Kasumi-1 (cell line): ENCODE measurements at regions not wholly inside any gene's neighbourhood (a gene's known extent, or its start where the extent isn't known, plus 50 kb on each side); places are given as distances from the start of the nearest gene placed in this dataset.
"Not testable (repeated sequence)": the region's sequence is repeated elsewhere in the genome, so short reads cannot be mapped to it uniquely, and the experiment has no call there.

Experiments
- DNase-seq, 2 experiments: peaks; one replicate each; lab custom pipeline; 2025; lab: John Stamatoyannopoulos, UW

DNA sequence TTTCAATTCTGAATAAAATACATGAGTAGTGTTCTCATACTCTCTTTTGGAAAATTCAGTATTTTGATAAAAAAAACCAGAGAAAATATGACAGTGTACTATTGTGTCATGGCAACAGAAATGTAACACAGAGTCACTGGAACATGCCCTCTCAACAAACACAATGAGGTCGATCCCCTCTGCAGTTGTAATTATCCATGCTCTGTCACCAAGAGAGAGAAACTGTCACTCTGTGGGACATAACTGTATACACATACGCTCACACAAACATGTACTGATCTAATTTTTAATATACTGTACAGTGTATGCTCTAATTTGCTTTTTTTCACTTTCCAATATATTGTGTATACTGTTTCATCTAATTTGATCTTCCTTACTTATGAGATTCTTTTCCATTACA is 1136.8 kb upstream of the TENM3 start:
- DNase-seq: no peak

GRCh38 chr4:181108237-181108636 is 1135.0 kb upstream of the TENM3 start:
- no peak for DNase-seq

GRCh38 chr4:181119186-181119585 is 1124.0 kb upstream of the TENM3 start:
- no peak for DNase-seq

GRCh38 chr4:181121733-181122132 is 1121.5 kb upstream of the TENM3 start:
- no peak for DNase-seq

DNA sequence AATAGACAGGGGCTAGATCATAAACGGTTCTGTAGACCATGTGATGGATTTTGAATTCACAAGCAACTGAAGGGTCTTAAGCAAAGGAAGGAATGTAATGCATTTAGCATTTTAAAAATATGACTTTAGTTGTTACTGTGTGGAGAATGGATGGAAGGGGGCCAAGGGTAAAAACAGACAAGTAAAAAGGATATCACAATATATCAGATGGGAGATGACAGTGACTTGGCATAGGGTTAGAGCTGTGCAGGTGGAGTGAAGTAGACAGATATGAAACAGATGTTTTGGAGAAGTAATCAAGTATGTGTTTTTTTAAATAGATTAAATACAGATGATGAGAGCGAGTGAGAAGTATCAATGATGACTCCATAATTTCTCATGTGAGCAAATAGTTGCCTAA is 1116.0 kb upstream of the TENM3 start:
- no peak for DNase-seq

GRCh38 chr4:181130317-181130716 is 1112.9 kb upstream of the TENM3 start:
- DNase-seq: not testable (repeated sequence)

DNA sequence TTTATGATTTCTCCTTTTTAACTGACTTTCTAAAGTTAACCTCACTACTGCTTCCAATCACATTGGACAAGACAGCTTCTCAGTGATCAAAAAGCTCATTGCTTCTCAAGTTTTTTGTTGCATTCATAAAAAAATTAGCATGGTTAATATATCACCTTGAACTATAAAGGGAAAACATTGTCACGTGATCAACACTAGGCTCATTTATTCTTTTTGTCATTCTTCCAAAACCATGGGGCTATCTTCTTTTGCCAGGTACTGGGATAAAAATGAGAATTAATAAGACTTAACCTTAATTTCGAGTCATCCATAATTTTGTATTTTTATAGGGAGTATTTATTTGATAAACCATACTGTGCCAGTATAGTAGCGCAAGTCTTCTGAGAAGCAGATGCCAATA is 1105.9 kb upstream of the TENM3 start:
- no peak for DNase-seq

GRCh38 chr4:181138116-181138515 is 1105.1 kb upstream of the TENM3 start:
- DNase-seq: no peak

- no peak for DNase-seq
These were observed 1103.1 kb upstream of the TENM3 start for GRCh38 chr4:181140037-181140603.

DNA sequence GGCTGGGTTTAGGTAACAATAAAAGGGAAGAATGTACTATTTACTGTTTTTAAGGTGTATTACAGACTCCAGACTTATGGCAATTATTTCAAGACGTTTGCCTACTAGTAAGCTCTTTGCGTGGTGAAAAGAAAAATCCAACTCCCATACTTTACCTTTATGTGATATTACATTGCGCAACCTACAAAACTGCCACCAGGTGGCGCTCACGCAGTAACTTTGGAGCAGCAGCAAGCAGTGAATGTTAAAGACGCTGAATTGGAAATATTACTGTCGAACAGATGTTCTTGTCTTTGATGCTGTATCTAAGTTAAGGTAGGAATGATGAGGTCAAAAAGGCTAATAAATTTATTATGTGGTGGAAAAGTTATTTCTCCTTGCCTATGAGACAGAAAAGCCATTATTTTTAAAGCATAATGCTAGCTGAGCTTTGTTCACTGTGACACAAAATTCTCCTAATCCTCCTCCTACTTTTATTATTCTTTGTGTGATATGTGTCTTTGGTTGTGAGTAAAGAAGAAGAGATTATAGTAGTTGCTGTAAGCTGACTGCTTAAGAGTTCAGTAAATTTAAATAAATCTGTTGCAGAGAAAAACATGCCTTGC is 1099.8 kb upstream of the TENM3 start:
- DNase-seq: peak; percentile 57 to 66

GRCh38 chr4:181146051-181146450 is 1097.2 kb upstream of the TENM3 start:
- DNase-seq: no peak

DNA sequence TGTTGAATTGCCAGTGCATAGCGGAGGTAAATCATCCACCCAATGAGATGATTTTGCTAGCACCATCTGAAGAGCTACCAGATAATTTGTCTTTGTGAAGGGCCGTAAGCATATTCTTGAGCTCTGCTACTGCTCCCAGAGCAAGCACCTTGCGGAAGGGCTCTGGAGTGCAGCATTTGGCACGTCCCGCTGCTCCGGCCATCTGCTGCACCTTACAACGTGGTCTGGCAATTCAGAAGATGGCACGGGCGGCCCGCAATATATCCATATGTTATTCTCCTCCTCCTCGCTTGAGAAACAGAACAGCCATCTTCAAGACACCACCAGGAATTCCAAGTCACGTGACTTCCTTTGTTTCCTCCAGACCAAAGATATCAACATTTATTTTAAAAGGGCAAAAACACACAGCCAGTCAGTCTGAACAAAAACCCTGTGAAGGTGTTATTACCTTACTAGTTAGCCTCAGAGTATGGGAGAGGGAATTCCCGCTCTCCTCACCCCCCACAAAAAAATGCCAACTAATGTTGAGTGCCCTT is 1095.7 kb upstream of the TENM3 start:
- no peak for DNase-seq

DNA sequence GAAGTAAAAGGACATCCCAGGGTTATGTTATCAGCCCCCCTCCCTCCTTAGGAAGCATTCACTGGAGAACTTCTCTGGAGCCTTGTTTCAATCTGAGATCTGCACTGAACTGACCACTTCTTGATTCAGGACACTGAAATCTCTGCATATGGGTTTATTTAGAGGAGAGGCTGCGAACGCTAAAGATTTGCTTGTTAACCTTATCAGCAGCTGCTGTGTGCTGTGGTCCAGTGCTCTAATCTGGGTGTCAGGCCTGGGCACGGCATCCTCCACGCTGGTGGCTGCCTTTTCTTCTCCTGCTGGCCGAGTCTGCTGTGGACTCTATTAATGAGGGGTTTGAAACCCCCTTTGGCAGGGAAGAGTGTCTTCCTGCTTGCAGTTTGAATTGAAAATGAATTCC is 1094.7 kb upstream of the TENM3 start:
- DNase-seq: no peak

GRCh38 chr4:181150191-181150590 is 1093.0 kb upstream of the TENM3 start:
- DNase-seq: no peak

DNA sequence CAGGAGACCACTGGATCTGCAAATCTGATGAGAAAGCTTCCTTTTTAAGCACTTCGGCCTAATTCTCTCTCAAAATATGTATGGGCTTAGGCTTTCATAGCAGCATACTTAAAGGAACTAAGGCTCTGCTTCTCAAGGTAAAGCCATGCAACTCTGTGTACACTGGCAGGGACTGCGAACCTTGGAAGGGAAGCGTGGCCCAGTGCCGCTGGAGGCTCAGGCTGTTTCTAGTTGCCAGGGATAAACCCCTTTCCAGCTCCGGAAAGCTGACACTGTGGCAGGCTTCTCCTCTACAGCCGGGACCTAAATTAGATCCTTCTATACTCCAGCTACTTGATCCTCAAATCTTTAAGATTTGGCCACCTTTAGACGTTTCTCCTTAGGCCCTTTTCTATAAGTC is 1091.3 kb upstream of the TENM3 start:
- DNase-seq: no peak

- no peak for DNase-seq
These were observed 1085.6 kb upstream of the TENM3 start for GRCh38 chr4:181157647-181158046.

DNA sequence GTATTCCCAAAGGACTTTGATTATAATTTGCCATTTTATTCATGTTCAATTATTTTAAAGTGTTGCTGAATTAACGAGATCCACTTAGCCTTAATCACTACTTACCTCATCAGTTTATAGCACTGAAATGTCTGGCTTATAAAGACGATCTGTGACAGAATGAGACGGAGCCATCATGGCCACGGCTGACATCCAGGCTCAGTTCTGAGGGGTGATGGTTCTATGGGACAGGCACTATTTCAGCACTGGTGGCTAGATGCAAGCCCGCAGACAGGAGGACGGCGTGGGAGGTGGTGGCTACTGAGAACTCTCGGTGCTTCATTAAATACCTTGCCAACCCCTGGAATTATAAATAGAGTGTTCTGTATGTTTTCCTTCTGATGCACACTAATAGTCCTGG is 1084.2 kb upstream of the TENM3 start:
- DNase-seq: no peak

- DNase-seq: no peak
These were observed 1081.5 kb upstream of the TENM3 start for GRCh38 chr4:181161669-181162068.

- DNase-seq: no peak
These were observed 1080.9 kb upstream of the TENM3 start for GRCh38 chr4:181162266-181162665.

GRCh38 chr4:181162676-181163075 is 1080.5 kb upstream of the TENM3 start:
- DNase-seq: no peak

DNA sequence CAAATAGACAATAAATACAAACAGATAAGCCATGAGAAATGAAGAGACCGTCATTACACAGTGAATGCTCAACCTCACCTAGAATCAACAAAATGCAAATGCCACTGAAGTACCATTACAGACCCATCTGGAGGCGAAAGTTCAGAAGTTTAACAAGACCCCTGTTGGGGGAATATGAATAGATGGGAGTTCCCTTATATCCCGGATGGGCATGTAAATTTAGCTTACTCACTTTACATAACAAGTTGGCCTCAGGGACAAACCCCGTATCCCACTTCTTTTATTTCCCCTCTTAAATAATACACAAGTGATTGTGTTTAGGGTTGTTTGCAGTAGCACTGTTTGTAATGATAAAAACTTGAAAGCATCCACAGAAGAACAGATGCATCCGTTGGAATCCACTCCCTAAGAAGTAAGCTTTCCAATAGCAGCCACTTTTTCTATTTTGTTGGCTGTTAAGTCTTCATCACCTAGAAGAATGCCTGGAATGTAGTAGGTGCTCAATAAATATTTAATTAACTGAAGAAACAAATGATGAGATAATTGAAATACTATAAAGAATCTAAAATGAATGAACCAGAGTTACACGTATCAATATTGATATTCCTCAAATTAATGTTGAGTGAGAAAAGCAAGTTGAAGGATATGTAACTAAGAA is 1076.3 kb upstream of the TENM3 start:
- no peak for DNase-seq

DNA sequence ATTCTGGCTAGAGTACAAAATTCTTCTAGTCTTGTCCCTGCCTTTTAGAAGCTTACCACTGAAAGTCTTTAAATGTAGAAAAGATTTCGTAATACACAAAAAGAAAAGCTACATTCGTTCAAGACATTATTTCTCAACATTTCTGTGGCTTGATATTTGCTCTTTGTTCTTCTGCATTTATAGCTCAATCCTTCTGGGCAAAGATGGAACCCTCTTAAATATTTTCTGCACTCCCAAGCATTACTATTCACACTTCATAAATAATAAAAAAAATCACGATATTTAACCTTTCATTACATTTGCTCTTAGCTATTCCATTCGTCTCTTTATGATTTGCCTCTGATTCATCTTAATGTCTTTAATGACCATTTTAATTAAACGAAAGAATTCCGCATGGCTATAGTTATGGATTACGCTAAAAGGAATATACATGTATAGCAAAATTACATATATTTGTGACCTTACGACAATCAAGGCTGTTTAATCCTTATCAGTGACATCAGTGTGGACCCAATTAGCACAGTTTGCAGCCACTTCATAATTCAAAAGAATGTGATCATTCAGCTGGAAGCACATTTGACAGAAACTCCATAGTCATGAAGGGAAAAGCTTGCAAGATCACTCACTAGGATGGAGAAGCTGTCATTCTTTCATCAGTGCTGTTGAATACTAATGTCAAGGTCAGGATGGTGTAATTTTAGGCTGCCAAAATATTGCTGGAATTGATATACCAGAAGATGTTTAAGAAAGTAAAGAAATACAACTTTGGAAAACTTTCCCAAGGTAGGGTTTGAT is 1075.0 kb upstream of the TENM3 start:
- peak in 1 of 2 experiments; percentile 15 for DNase-seq

DNA sequence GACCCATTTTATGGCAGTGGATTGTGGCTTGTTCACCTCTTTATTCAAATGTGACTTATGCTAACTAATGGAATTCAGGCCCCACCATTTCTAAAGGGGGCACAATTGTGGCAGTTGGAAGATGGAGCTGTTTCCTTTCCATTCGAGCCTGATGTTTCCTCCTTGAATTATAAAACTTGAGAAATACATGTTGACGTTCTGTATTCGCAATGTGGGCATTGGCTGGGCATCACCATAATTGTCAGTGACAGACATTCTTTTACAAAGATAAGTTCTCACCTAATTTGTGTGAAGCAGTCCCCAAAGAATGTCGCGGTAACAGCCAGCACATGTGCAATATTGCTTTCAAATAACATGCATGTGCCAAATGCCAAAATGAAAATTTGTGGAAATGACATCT is 1070.2 kb upstream of the TENM3 start:
- DNase-seq: no peak
